GM23338 (cell line): ENCODE measurements at regions not wholly inside any gene's neighbourhood (a gene's known extent, or its start where the extent isn't known, plus 50 kb on each side); places are given as distances from the start of the nearest gene placed in this dataset.
A peak's percentile ranks its signal among the peaks of the same experiment; 100 is the strongest.

ENCODE experiments used
- ATAC-seq: fragments of 200-7000 bp; cut with Tn5 transposase; 3 replicates; pipeline ENCODE4 v1.9.1; 2020
- DNase-seq: peaks from one replicate; pipeline ENCODE4 v3.0.0-alpha.2; 2015; ENCODE audit warnings: low spot score
- H2AFZ ChIP-seq: fragments of 200-600 bp; sonication (generic); 2 replicates; pipeline ENCODE4 v1.8.0; 2016; ENCODE audit warnings: antibody characterized with exemption, mild to moderate bottlenecking, moderate library complexity
- H3F3A ChIP-seq: fragments of 200-600 bp; sonication (generic); replicated peaks from 2 replicates; pipeline ENCODE4 v1.8.0; 2017; ENCODE audit warnings: antibody characterized with exemption, mixed run types, low read depth
- H3K27ac ChIP-seq: fragments of 200-600 bp; sonication (generic); 2 replicates; pipeline ENCODE4 v1.6.1; 2016; ENCODE audit warnings: low read depth
- H3K27me3 ChIP-seq: fragments of 200-600 bp; sonication (generic); 2 replicates; pipeline ENCODE4 v1.8.0; 2016; ENCODE audit warnings: mild to moderate bottlenecking, mixed run types, moderate library complexity; ENCODE audit not compliant: insufficient read depth
- H3K36me3 ChIP-seq: fragments of 200-600 bp; sonication (generic); 2 replicates; pipeline ENCODE4 v1.8.0; 2016; ENCODE audit warnings: mild to moderate bottlenecking; ENCODE audit not compliant: insufficient read depth
- H3K4me1 ChIP-seq: fragments of 200-600 bp; sonication (generic); 2 replicates; pipeline ENCODE4 v1.8.0; 2016; ENCODE audit warnings: mild to moderate bottlenecking, moderate library complexity; ENCODE audit not compliant: insufficient read depth
- H3K4me2 ChIP-seq: fragments of 200-600 bp; sonication (generic); 2 replicates; pipeline ENCODE4 v1.7.1; 2017; ENCODE audit warnings: mixed run types
- H3K4me3 ChIP-seq: fragments of 200-600 bp; sonication (generic); 2 replicates; pipeline ENCODE4 v1.6.1; 2016; ENCODE audit warnings: mixed run types
- H3K79me2 ChIP-seq: fragments of 200-600 bp; sonication (generic); replicated peaks from 2 replicates; pipeline ENCODE4 v1.8.0; 2017; ENCODE audit warnings: mild to moderate bottlenecking; ENCODE audit not compliant: insufficient read depth
- H3K9me2 ChIP-seq: fragments of 200-600 bp; sonication (generic); 2 replicates; pipeline ENCODE4 v1.8.0; 2017; ENCODE audit not compliant: insufficient read depth
- H4K20me1 ChIP-seq: fragments of 200-600 bp; sonication (generic); replicated peaks from 2 replicates; pipeline ENCODE4 v1.8.0; 2017; ENCODE audit warnings: mild to moderate bottlenecking; ENCODE audit not compliant: insufficient read depth
- H3K27ac Mint-ChIP-seq: 2 replicates; pipeline ENCODE4 v1.8.0; 2020; ENCODE audit warnings: inconsistent platforms, mild to moderate bottlenecking, moderate library complexity, mixed read lengths
- H3K27me3 Mint-ChIP-seq: 3 replicates; pipeline ENCODE4 v1.8.0; 2022; ENCODE audit warnings: low read depth, mild to moderate bottlenecking, moderate library complexity, mixed read lengths, inconsistent platforms; ENCODE audit not compliant: insufficient read depth, poor library complexity
- H3K36me3 Mint-ChIP-seq: 3 replicates; pipeline ENCODE4 v1.8.0; 2021; ENCODE audit warnings: low read depth, mild to moderate bottlenecking, inconsistent platforms, moderate library complexity, mixed read lengths
- H3K4me1 Mint-ChIP-seq: 3 replicates; pipeline ENCODE4 v1.8.0; 2020; ENCODE audit warnings: mild to moderate bottlenecking, inconsistent platforms, mixed read lengths
- H3K4me3 Mint-ChIP-seq: 3 replicates; pipeline ENCODE4 v1.8.0; 2021; ENCODE audit warnings: moderate library complexity, mild to moderate bottlenecking, inconsistent platforms, mixed read lengths
- H3K9me3 Mint-ChIP-seq: 3 replicates; pipeline ENCODE4 v1.8.0; 2020; ENCODE audit warnings: moderate library complexity, mild to moderate bottlenecking, inconsistent platforms, mixed read lengths
- CREB1 ChIP-seq: fragments of 250-450 bp; sonication (Bioruptor Pico); IDR thresholded peaks from 2 replicates; pipeline ENCODE4 v1.5.0; 2020; ENCODE audit warnings: low read depth, mild to moderate bottlenecking, moderate library complexity
- EZH2 ChIP-seq: fragments of 200-600 bp; sonication (generic); IDR thresholded peaks from one replicate; pipeline ENCODE4 v1.8.0; 2017; ENCODE audit warnings: antibody characterized with exemption, mild to moderate bottlenecking, low read depth; ENCODE audit not compliant: unreplicated experiment
- EZH2phosphoT487 ChIP-seq: fragments of 200-600 bp; sonication (generic); IDR thresholded peaks from one replicate; pipeline ENCODE4 v1.8.1; 2018; ENCODE audit warnings: antibody characterized with exemption; ENCODE audit not compliant: unreplicated experiment
- JUNB ChIP-seq: IDR thresholded peaks from one replicate; pipeline ENCODE4 v1.6.1; 2016; ENCODE audit warnings: antibody characterized with exemption; ENCODE audit not compliant: unreplicated experiment
- NANOG ChIP-seq: IDR thresholded peaks from 2 replicates; pipeline ENCODE4 v1.6.1; 2016; ENCODE audit warnings: antibody characterized with exemption, borderline replicate concordance
- POLR2AphosphoS5 ChIP-seq: IDR thresholded peaks from 2 replicates; pipeline ENCODE4 v1.6.1; 2016; ENCODE audit warnings: antibody characterized with exemption, low read depth
- REST ChIP-seq: IDR thresholded peaks from one replicate; pipeline ENCODE4 v1.6.1; 2018; ENCODE audit warnings: antibody characterized with exemption; ENCODE audit not compliant: unreplicated experiment
- STAT1 ChIP-seq: IDR thresholded peaks from one replicate; pipeline ENCODE4 v1.6.1; 2016; ENCODE audit warnings: antibody characterized with exemption; ENCODE audit not compliant: unreplicated experiment
- ZNF114 ChIP-seq: fragments of 250-450 bp; sonication (Bioruptor Pico); IDR thresholded peaks from 2 replicates; pipeline ENCODE4 v1.5.0; 2020; ENCODE audit warnings: mild to moderate bottlenecking, moderate library complexity
- ZNF331 ChIP-seq: fragments of 250-450 bp; sonication (Bioruptor Pico); IDR thresholded peaks from 2 replicates; pipeline ENCODE4 v1.5.0; 2020; ENCODE audit warnings: low read depth, mild to moderate bottlenecking, moderate library complexity
- TF ChIP-seq, protein P1 (sequence below): IDR thresholded peaks from 2 replicates; pipeline ENCODE4 v1.6.1; 2016; ENCODE audit warnings: antibody characterized with exemption
- TF ChIP-seq, protein P2 (sequence below): fragments of 250-450 bp; sonication (Bioruptor Pico); IDR thresholded peaks from 2 replicates; pipeline ENCODE4 v1.5.0; 2020; ENCODE audit warnings: mild to moderate bottlenecking, moderate library complexity

DNA sequence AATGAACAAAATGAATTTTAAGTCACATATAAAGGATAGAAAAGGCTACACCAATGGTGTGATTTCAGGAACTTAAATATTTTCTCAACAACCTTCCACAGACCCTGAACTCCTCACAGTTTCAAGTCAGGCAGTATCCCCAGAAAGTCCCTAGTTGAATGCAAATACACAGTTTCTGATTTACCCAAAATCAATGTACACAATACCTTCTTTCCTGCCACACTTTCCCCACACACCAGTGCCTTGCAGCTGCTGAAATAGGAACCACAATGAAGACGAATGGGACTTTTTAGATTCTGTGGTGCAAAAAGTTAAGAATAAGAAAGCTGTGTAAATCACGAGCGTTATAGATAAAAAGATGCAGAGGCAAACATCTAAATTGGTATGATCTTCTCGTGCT is 552.4 kb upstream of the MEF2C start:
- Histone ChIP-seq H3K4me2 (no peak overlapping the region), H3K27me3 (no peaks in the 10 kb centered on the region), H3F3A (no peaks in the 10 kb centered on the region), H3K9me2 (no peaks in the 10 kb centered on the region), H3K79me2 (no peaks in the 10 kb centered on the region), H3K4me1 (no peaks in the 10 kb centered on the region), H3K27ac (no peak overlapping the region), H2AFZ (0 out of 2 replicates have a peak overlapping the region, but pooled peaks have one; percentile 19), H3K36me3 (no peaks in the 10 kb centered on the region), H4K20me1 (no peaks in the 10 kb centered on the region), H3K4me3 (no peak overlapping the region)
- Mint-ChIP-seq H3K4me3 (no peak overlapping the region), H3K36me3 (no peaks in the 10 kb centered on the region), H3K9me3 (no peaks in the 10 kb centered on the region), H3K4me1 (peaks cover 11% of the 10 kb centered on the region), H3K27ac (no peak overlapping the region), H3K27me3 (peaks cover 2% of the 10 kb centered on the region)
- TF ChIP-seq EZH2phosphoT487 (no peak), JUNB (no peak), ZNF114 (CRISPR knock-in tag) (no peak), CREB1 (no peak), ZNF331 (CRISPR knock-in tag) (no peak), NANOG (no peak), EZH2 (no peak), POLR2AphosphoS5 (no peak), REST (no peak), STAT1 (no peak)
- TF ChIP-seq, protein P1, sequence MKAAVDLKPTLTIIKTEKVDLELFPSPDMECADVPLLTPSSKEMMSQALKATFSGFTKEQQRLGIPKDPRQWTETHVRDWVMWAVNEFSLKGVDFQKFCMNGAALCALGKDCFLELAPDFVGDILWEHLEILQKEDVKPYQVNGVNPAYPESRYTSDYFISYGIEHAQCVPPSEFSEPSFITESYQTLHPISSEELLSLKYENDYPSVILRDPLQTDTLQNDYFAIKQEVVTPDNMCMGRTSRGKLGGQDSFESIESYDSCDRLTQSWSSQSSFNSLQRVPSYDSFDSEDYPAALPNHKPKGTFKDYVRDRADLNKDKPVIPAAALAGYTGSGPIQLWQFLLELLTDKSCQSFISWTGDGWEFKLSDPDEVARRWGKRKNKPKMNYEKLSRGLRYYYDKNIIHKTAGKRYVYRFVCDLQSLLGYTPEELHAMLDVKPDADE, result no peak
- TF ChIP-seq, protein P2, sequence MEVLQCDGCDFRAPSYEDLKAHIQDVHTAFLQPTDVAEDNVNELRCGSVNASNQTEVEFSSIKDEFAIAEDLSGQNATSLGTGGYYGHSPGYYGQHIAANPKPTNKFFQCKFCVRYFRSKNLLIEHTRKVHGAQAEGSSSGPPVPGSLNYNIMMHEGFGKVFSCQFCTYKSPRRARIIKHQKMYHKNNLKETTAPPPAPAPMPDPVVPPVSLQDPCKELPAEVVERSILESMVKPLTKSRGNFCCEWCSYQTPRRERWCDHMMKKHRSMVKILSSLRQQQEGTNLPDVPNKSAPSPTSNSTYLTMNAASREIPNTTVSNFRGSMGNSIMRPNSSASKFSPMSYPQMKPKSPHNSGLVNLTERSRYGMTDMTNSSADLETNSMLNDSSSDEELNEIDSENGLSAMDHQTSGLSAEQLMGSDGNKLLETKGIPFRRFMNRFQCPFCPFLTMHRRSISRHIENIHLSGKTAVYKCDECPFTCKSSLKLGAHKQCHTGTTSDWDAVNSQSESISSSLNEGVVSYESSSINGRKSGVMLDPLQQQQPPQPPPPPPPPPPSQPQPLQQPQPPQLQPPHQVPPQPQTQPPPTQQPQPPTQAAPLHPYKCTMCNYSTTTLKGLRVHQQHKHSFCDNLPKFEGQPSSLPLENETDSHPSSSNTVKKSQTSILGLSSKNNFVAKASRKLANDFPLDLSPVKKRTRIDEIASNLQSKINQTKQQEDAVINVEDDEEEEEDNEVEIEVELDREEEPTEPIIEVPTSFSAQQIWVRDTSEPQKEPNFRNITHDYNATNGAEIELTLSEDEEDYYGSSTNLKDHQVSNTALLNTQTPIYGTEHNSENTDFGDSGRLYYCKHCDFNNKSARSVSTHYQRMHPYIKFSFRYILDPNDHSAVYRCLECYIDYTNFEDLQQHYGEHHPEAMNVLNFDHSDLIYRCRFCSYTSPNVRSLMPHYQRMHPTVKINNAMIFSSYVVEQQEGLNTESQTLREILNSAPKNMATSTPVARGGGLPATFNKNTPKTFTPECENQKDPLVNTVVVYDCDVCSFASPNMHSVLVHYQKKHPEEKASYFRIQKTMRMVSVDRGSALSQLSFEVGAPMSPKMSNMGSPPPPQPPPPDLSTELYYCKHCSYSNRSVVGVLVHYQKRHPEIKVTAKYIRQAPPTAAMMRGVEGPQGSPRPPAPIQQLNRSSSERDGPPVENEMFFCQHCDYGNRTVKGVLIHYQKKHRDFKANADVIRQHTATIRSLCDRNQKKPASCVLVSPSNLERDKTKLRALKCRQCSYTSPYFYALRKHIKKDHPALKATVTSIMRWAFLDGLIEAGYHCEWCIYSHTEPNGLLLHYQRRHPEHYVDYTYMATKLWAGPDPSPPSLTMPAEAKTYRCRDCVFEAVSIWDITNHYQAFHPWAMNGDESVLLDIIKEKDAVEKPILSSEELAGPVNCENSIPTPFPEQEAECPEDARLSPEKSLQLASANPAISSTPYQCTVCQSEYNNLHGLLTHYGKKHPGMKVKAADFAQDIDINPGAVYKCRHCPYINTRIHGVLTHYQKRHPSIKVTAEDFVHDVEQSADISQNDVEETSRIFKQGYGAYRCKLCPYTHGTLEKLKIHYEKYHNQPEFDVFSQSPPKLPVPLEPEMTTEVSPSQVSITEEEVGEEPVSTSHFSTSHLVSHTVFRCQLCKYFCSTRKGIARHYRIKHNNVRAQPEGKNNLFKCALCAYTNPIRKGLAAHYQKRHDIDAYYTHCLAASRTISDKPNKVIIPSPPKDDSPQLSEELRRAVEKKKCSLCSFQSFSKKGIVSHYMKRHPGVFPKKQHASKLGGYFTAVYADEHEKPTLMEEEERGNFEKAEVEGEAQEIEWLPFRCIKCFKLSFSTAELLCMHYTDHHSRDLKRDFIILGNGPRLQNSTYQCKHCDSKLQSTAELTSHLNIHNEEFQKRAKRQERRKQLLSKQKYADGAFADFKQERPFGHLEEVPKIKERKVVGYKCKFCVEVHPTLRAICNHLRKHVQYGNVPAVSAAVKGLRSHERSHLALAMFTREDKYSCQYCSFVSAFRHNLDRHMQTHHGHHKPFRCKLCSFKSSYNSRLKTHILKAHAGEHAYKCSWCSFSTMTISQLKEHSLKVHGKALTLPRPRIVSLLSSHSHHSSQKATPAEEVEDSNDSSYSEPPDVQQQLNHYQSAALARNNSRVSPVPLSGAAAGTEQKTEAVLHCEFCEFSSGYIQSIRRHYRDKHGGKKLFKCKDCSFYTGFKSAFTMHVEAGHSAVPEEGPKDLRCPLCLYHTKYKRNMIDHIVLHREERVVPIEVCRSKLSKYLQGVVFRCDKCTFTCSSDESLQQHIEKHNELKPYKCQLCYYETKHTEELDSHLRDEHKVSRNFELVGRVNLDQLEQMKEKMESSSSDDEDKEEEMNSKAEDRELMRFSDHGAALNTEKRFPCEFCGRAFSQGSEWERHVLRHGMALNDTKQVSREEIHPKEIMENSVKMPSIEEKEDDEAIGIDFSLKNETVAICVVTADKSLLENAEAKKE (CRISPR knock-in tag), result no peak
- DNase-seq (no peak), ATAC-seq (no peak)
